PFSK-1 (cell line): ENCODE measurements at regions not wholly inside any gene's neighbourhood (a gene's known extent, or its start where the extent isn't known, plus 50 kb on each side); places are given as distances from the start of the nearest gene placed in this dataset.

Experiments used
- FOXP2 ChIP-seq: optimal IDR thresholded peaks from 2 replicates; pipeline ENCODE3; 2011; ENCODE audit warnings: borderline replicate concordance, control low read depth, inconsistent platforms; ENCODE audit not compliant: insufficient read depth; ENCODE audit errors: extremely low read length, extremely low read depth
- POLR2AphosphoS5 ChIP-seq: IDR thresholded peaks from 2 replicates; pipeline ENCODE4 v1.6.1; 2012; ENCODE audit warnings: low read depth, mild to moderate bottlenecking, control low read depth, low read length, moderate library complexity
- REST ChIP-seq, 2 experiments: IDR thresholded peaks; 2 replicates each; pipeline versions ENCODE4 v1.6.1 to v1.8.0; 2011 to 2012; ENCODE audit warnings: low read depth in 2 of 2, low read length in 2 of 2, control low read depth in 1 of 2, inconsistent platforms in 1 of 2, mild to moderate bottlenecking in 1 of 2, moderate library complexity in 1 of 2; ENCODE audit not compliant: insufficient read depth in 1 of 2
- SIN3A ChIP-seq: IDR thresholded peaks from 2 replicates; pipeline ENCODE4 v1.6.1; 2012; ENCODE audit warnings: mild to moderate bottlenecking, low read length, moderate library complexity, borderline replicate concordance; ENCODE audit not compliant: insufficient read depth
- TAF1 ChIP-seq: IDR thresholded peaks from 2 replicates; pipeline ENCODE4 v1.6.1; 2012; ENCODE audit warnings: low read length, control low read depth, borderline replicate concordance; ENCODE audit not compliant: insufficient read depth

- no peak for TF ChIP-seq FOXP2
- no peak for TF ChIP-seq TAF1
Observed at GRCh38 chr11:70020336-70021214, 57.5 kb upstream of the ANO1 start.

GRCh38 chr11:70021586-70021985 is 56.5 kb upstream of the ANO1 start:
- TF ChIP-seq FOXP2 = no peak
- no peak for TF ChIP-seq REST (IDR thresholded peaks at IDR 0.05; ENCODE audit: insufficient read depth in 1 of 2, low read depth in 2 of 2, low read length in 2 of 2)
- TF ChIP-seq TAF1 = no peak
- TF ChIP-seq POLR2AphosphoS5 = no peak
- no peak for TF ChIP-seq SIN3A

- TF ChIP-seq POLR2AphosphoS5 (no peak), TAF1 (no peak), SIN3A (no peak), FOXP2 (no peak), REST (IDR thresholded peaks at IDR 0.05; ENCODE audit: insufficient read depth in 1 of 2, low read depth in 2 of 2, low read length in 2 of 2) (no peak)
Observed at GRCh38 chr11:70024036-70024772, 53.9 kb upstream of the ANO1 start.

GRCh38 chr11:70024773-70025045 is 53.4 kb upstream of the ANO1 start:
- TF ChIP-seq POLR2AphosphoS5 (no peak), SIN3A (no peak), TAF1 (no peak), FOXP2 (no peak), REST (IDR thresholded peaks at IDR 0.05; ENCODE audit: insufficient read depth in 1 of 2, low read depth in 2 of 2, low read length in 2 of 2) (no peak)

GRCh38 chr11:70025308-70025707 is 52.8 kb upstream of the ANO1 start:
- no peak for TF ChIP-seq POLR2AphosphoS5

GRCh38 chr11:70026012-70026411 is 52.1 kb upstream of the ANO1 start:
- TF ChIP-seq TAF1 (no peak), REST (IDR thresholded peaks at IDR 0.05; ENCODE audit: insufficient read depth in 1 of 2, low read depth in 2 of 2, low read length in 2 of 2) (no peak), SIN3A (no peak), POLR2AphosphoS5 (no peak), FOXP2 (no peak)
